Endothelial cell of umbilical vein (primary cell): ENCODE measurements at regions not wholly inside any gene's neighbourhood (a gene's known extent, or its start where the extent isn't known, plus 50 kb on each side); places are given as distances from the start of the nearest gene placed in this dataset.

Source experiments
- BruUV-seq: library from RNA; stranded (reverse); fragments of 400-500 nt; replicated peaks from 2 replicates; lab custom pipeline; 2021; lab: Mats Ljungman, UMichigan
- CTCF ChIA-PET: fragments of 300-600, 350-600 bp; sonication (Branson Sonifier 250); formaldehyde crosslinking; loops from one replicate; lab custom pipeline; 2021; ENCODE audit warnings: antibody characterized with exemption, inconsistent platforms; lab: Charles Lee
- POLR2A ChIA-PET: fragments of 300-600, 350-600 bp; sonication (Branson Sonifier 250); formaldehyde crosslinking; loops from one replicate; lab custom pipeline; 2021; ENCODE audit warnings: antibody characterized with exemption, inconsistent platforms; lab: Charles Lee
- DNase-seq: peaks from one replicate; pipeline ENCODE4 v3.0.0-alpha.2; 2011; ENCODE audit warnings: low read depth, low spot score
- FAIRE-seq: peaks from 2 replicates; lab custom pipeline; 2011; peaks lifted over from hg19 to GRCh38; lab: Jason Lieb, UNC
- H2AFZ ChIP-seq: 2 replicates; pipeline ENCODE4 v1.6.0; 2012; ENCODE audit warnings: low read depth, low read length, control low read depth, inconsistent platforms
- H3K27ac ChIP-seq: 2 replicates; pipeline ENCODE4 v1.5.1; 2011; ENCODE audit warnings: low read depth, mild to moderate bottlenecking, control low read depth, low read length, moderate library complexity; ENCODE audit not compliant: insufficient read depth
- H3K27me3 ChIP-seq, 2 experiments: 2 replicates each; pipeline versions ENCODE4 v1.6.0 to v1.6.1; 2011; ENCODE audit warnings: low read length in 2 of 2, mixed read lengths in 1 of 2; ENCODE audit not compliant: control insufficient read depth in 2 of 2, insufficient read depth in 2 of 2
- H3K36me3 ChIP-seq, 2 experiments: 2 replicates in 1 of 2; 3 replicates in 1 of 2; pipeline ENCODE4 v1.5.1; 2011; ENCODE audit warnings: low read length in 2 of 2, mild to moderate bottlenecking in 1 of 2, moderate library complexity in 1 of 2; ENCODE audit not compliant: control insufficient read depth in 2 of 2, insufficient read depth in 2 of 2; ENCODE audit errors: extremely low read depth in 1 of 2
- H3K4me1 ChIP-seq: 3 replicates; pipeline ENCODE4 v1.5.1; 2011; ENCODE audit warnings: mild to moderate bottlenecking, low read length; ENCODE audit not compliant: control insufficient read depth, insufficient read depth; ENCODE audit errors: extremely low read depth
- H3K4me2 ChIP-seq: 2 replicates; pipeline ENCODE4 v1.6.1; 2011; ENCODE audit warnings: low read length, control low read depth, mixed read lengths; ENCODE audit not compliant: insufficient read depth
- H3K4me3 ChIP-seq, 3 experiments: fragments of 200-600 bp in 1 of 3; sonication (generic), shearing (Covaris generic) in 1 of 3; replicated peaks in 1 of 3; 2 replicates each; pipeline ENCODE4 v1.5.1; 2011 to 2016; ENCODE audit warnings: control low read depth in 3 of 3, low read length in 3 of 3, mild to moderate bottlenecking in 2 of 3, inconsistent platforms in 1 of 3, low read depth in 1 of 3, moderate library complexity in 1 of 3; ENCODE audit not compliant: insufficient read depth in 1 of 3
- H3K79me2 ChIP-seq: 2 replicates; pipeline ENCODE4 v1.6.0; 2012; ENCODE audit warnings: low read length, inconsistent platforms; ENCODE audit not compliant: control insufficient read depth, insufficient read depth
- H3K9ac ChIP-seq: replicated peaks from 2 replicates; pipeline ENCODE3; 2011; ENCODE audit warnings: low read length, control low read depth; ENCODE audit not compliant: insufficient read depth; ENCODE audit errors: extremely low read depth
- H3K9me1 ChIP-seq: replicated peaks from 3 replicates; pipeline ENCODE4 v1.6.0; 2011; ENCODE audit warnings: mild to moderate bottlenecking, low read length; ENCODE audit not compliant: control insufficient read depth, insufficient read depth; ENCODE audit errors: extremely low read depth
- H3K9me3 ChIP-seq: replicated peaks from 2 replicates; pipeline ENCODE4 v1.5.1; 2012; ENCODE audit warnings: low read length, inconsistent platforms; ENCODE audit not compliant: control insufficient read depth, insufficient read depth
- H4K20me1 ChIP-seq: replicated peaks from 2 replicates; pipeline ENCODE3; 2011; ENCODE audit warnings: mild to moderate bottlenecking, low read length; ENCODE audit not compliant: control insufficient read depth, insufficient read depth; ENCODE audit errors: extremely low read depth
- CTCF ChIP-seq, 2 donors: IDR thresholded peaks; 1 replicate in 1 of 2; 2 replicates in 1 of 2; pipeline ENCODE4 v1.5.1; 2011; ENCODE audit warnings: low read length in 2 of 2, mild to moderate bottlenecking in 2 of 2, moderate library complexity in 2 of 2, control low read depth in 1 of 2, inconsistent platforms in 1 of 2, low read depth in 1 of 2; ENCODE audit not compliant: insufficient read depth in 1 of 2; ENCODE audit errors: extremely low read depth in 1 of 2
- EZH2 ChIP-seq: IDR thresholded peaks from 2 replicates; pipeline ENCODE4 v1.6.1; 2012; ENCODE audit warnings: borderline replicate concordance, low read depth, mild to moderate bottlenecking, moderate library complexity, low read length, inconsistent platforms; ENCODE audit not compliant: severe bottlenecking
- FOS ChIP-seq: IDR thresholded peaks from 2 replicates; pipeline ENCODE4 v1.6.1; 2011; ENCODE audit warnings: mild to moderate bottlenecking, low read length, moderate library complexity, borderline replicate concordance; ENCODE audit not compliant: insufficient read depth
- GATA2 ChIP-seq: IDR thresholded peaks from 2 replicates; pipeline ENCODE4 v1.7.0; 2011; ENCODE audit warnings: low read depth, mild to moderate bottlenecking, moderate library complexity, mixed read lengths, low read length; ENCODE audit not compliant: insufficient read length, insufficient read depth
- JUN ChIP-seq: IDR thresholded peaks from 2 replicates; pipeline ENCODE4 v1.6.1; 2011; ENCODE audit warnings: borderline replicate concordance, low read depth; ENCODE audit not compliant: insufficient read length, insufficient read depth
- MAX ChIP-seq: IDR thresholded peaks from 2 replicates; pipeline ENCODE4 v1.6.1; 2011; ENCODE audit not compliant: insufficient read depth, insufficient read length
- MYC ChIP-seq: IDR thresholded peaks from one replicate; pipeline ENCODE4 v1.6.1; 2011; ENCODE audit warnings: mild to moderate bottlenecking, low read depth, low read length
- POLR2A ChIP-seq: IDR thresholded peaks from 2 replicates; pipeline ENCODE4 v1.6.1; 2012; ENCODE audit warnings: low read depth, mild to moderate bottlenecking, control low read depth, low read length
- POLR2AphosphoS5 ChIP-seq: IDR thresholded peaks from 2 replicates; pipeline ENCODE4 v1.6.1; 2012; ENCODE audit warnings: low read depth, mild to moderate bottlenecking, control low read depth, low read length, moderate library complexity; ENCODE audit not compliant: insufficient read depth
- dilution Hi-C: fragments of 300-500 bp; cut with MboI; formaldehyde crosslinking; loops from one replicate; pipeline ENCODE4 v1.15.0; 2019; ENCODE audit warnings: low sequenced_read_pairs; ENCODE audit not compliant: extremely low pct_ligation_motif_present
- intact Hi-C: fragments of 100-400 bp; cut with micrococcal nuclease; formaldehyde crosslinking; loops from one replicate; pipeline ENCODE4 v1.10.0; 2022

- BruUV-seq: no TSS peak
- TF ChIP-seq CTCF (IDR thresholded peaks at IDR 0.05; ENCODE audit: extremely low read depth in 1 of 2, insufficient read depth in 1 of 2, low read depth in 1 of 2, low read length in 2 of 2): no peak
- TF ChIP-seq MAX: no peak
- no peak for TF ChIP-seq POLR2AphosphoS5
- no peak for TF ChIP-seq JUN
- no peak for TF ChIP-seq MYC
- no peak for TF ChIP-seq POLR2A
- TF ChIP-seq GATA2: no peak
- TF ChIP-seq FOS: no peak
- TF ChIP-seq EZH2: no peak
Measured at GRCh38 chr2:3099145-3099859, 278.3 kb downstream of the EIPR1 start.

More at GRCh38 chr2:3099145-3099859, 278.3 kb downstream of the EIPR1 start:
- no peaks in the 10 kb centered on the region for H3K27me3 ChIP-seq
- H3K36me3 ChIP-seq: no peaks in the 10 kb centered on the region
- ChIA-PET CTCF (no interaction called here), POLR2A (no interaction called here)
- H4K20me1 ChIP-seq: no peaks in the 10 kb centered on the region
- dilution Hi-C loops (no loop called here), intact Hi-C loops (no loop called here)
- H3K4me2 ChIP-seq: no peak overlapping the region
- no peaks in the 10 kb centered on the region for H3K79me2 ChIP-seq
- H3K4me3 ChIP-seq: no peak overlapping the region
- H3K9me3 ChIP-seq: no peaks in the 10 kb centered on the region
- no peaks in the 10 kb centered on the region for H3K9me1 ChIP-seq
- H3K27ac ChIP-seq: no peak overlapping the region
- DNase-seq (no peak), FAIRE-seq (no peak)
- H3K4me1 ChIP-seq: no peaks in the 10 kb centered on the region
- no peak overlapping the region for H2AFZ ChIP-seq
- H3K9ac ChIP-seq: no peak overlapping the region
